Right ventricle myocardium inferior (tissue), 1 donor: ENCODE measurements at regions not wholly inside any gene's neighbourhood (a gene's known extent, or its start where the extent isn't known, plus 50 kb on each side); places are given as distances from the start of the nearest gene placed in this dataset.
"Not testable (repeated sequence)": the region's sequence is repeated elsewhere in the genome, so short reads cannot be mapped to it uniquely, and the experiment has no call there.

Experiments used
- ATAC-seq: fragments of 200-7000 bp; cut with Tn5 transposase; one replicate; pipeline ENCODE4 v1.9.1; 2020; ENCODE audit warnings: mild to moderate bottlenecking, moderate library complexity
- DNase-seq: peaks from one replicate; pipeline ENCODE4 v3.0.0; 2021; ENCODE audit errors: missing footprints
- intact Hi-C: fragments of 100-400 bp; cut with DNase I; formaldehyde crosslinking; loops from one replicate; pipeline ENCODE4 v1.11.0; 2022
- donor health status: DM: no; HTN: yes; CAD: no; lungs with severe emphysema.

- intact Hi-C loops, ATAC-seq, DNase-seq: not testable (repeated sequence)
These were observed 78.5 kb upstream of the ID2 start for GRCh38 chr2:8603356-8603755.

GRCh38 chr2:8604262-8604661, 77.6 kb upstream of the ID2 start:
- ATAC-seq (no peak), DNase-seq (no peak)
- intact Hi-C loops = no loop called here

- DNase-seq = no peak
- intact Hi-C loops = no loop called here
- ATAC-seq = no peak
These were observed 76.3 kb upstream of the ID2 start for GRCh38 chr2:8605351-8606065.

GRCh38 chr2:8606226-8606625, 75.6 kb upstream of the ID2 start:
- intact Hi-C loops = no loop called here
- ATAC-seq = no peak
- DNase-seq = no peak

- no peak for ATAC-seq
- DNase-seq = no peak
- intact Hi-C loops = no loop called here
These were observed 75.0 kb upstream of the ID2 start for GRCh38 chr2:8606649-8607550.

GRCh38 chr2:8607606-8608005, 74.2 kb upstream of the ID2 start:
- ATAC-seq = no peak
- intact Hi-C loops = no loop called here
- no peak for DNase-seq

GRCh38 chr2:8608411-8608954, 73.4 kb upstream of the ID2 start:
- intact Hi-C loops = no loop called here
- ATAC-seq = no peak

GRCh38 chr2:8609357-8609811, 72.5 kb upstream of the ID2 start:
- intact Hi-C loops = no loop called here
- peak; percentile 31 for ATAC-seq

More at GRCh38 chr2:8608411-8608954, 73.4 kb upstream of the ID2 start:
- DNase-seq = no peak

GRCh38 chr2:8610775-8611174, 71.1 kb upstream of the ID2 start:
- ATAC-seq, intact Hi-C loops, DNase-seq: not testable (repeated sequence)

More at GRCh38 chr2:8609357-8609811, 72.5 kb upstream of the ID2 start:
- no peak for DNase-seq

GRCh38 chr2:8611246-8611645, 70.6 kb upstream of the ID2 start:
- intact Hi-C loops = no loop called here
- no peak for ATAC-seq
- no peak for DNase-seq

GRCh38 chr2:8611700-8612099, 70.2 kb upstream of the ID2 start:
- DNase-seq (no peak), ATAC-seq (no peak)
- intact Hi-C loops = no loop called here

GRCh38 chr2:8612734-8613179, 69.1 kb upstream of the ID2 start:
- DNase-seq (no peak), ATAC-seq (no peak)
- intact Hi-C loops = no loop called here

- DNase-seq, ATAC-seq, intact Hi-C loops: not testable (repeated sequence)
These were observed 68.5 kb upstream of the ID2 start for GRCh38 chr2:8613207-8613999.

GRCh38 chr2:8614646-8615045, 67.2 kb upstream of the ID2 start:
- no peak for ATAC-seq
- intact Hi-C loops = no loop called here
- DNase-seq = no peak

GRCh38 chr2:8615252-8615575, 66.6 kb upstream of the ID2 start:
- intact Hi-C loops = no loop called here
- ATAC-seq (no peak), DNase-seq (no peak)

GRCh38 chr2:8615576-8616281, 66.1 kb upstream of the ID2 start:
- intact Hi-C loops = no loop called here
- ATAC-seq (peak; percentile 79), DNase-seq (no peak)

- intact Hi-C loops = no loop called here
- DNase-seq = no peak
- no peak for ATAC-seq
These were observed 64.8 kb upstream of the ID2 start for GRCh38 chr2:8617048-8617447.

GRCh38 chr2:8617590-8617989, 64.3 kb upstream of the ID2 start:
- ATAC-seq (no peak), DNase-seq (no peak)
- intact Hi-C loops = no loop called here
